SK-N-SH treated with all-trans-retinoic acid at 6 μM for 48 hours (cell line): ENCODE measurements at regions not wholly inside any gene's neighbourhood (a gene's known extent, or its start where the extent isn't known, plus 50 kb on each side); places are given as distances from the start of the nearest gene placed in this dataset.

Experiments
- ATAC-seq: fragments of 200-7000 bp; cut with Tn5 transposase; 3 replicates; pipeline ENCODE4 v1.9.1; 2020; ENCODE audit warnings: mild to moderate bottlenecking, moderate library complexity
- ARNTL ChIP-seq: fragments of 450-650 bp; formaldehyde crosslinking; IDR thresholded peaks from 2 replicates; pipeline ENCODE4 v1.5.0; 2020; ENCODE audit warnings: low read depth, mild to moderate bottlenecking, moderate library complexity, borderline replicate concordance
- BACH2 ChIP-seq: fragments of 250-450 bp; sonication (Bioruptor Pico); IDR thresholded peaks from 2 replicates; pipeline ENCODE4 v1.9.0; 2021; ENCODE audit warnings: mild to moderate bottlenecking, borderline replicate concordance
- CREB5 ChIP-seq: fragments of 250-450 bp; sonication (Bioruptor Pico); IDR thresholded peaks from 2 replicates; pipeline ENCODE4 v1.5.1; 2020; ENCODE audit warnings: low read depth, mild to moderate bottlenecking, moderate library complexity
- CSDC2 ChIP-seq: fragments of 250-450 bp; sonication (Bioruptor Pico); IDR thresholded peaks from 2 replicates; pipeline ENCODE4 v1.5.0; 2020; ENCODE audit warnings: mild to moderate bottlenecking, moderate library complexity
- CSRNP3 ChIP-seq: fragments of 250-450 bp; sonication (Bioruptor Pico); IDR thresholded peaks from 2 replicates; pipeline ENCODE4 v1.5.1; 2021; ENCODE audit warnings: mild to moderate bottlenecking, moderate library complexity
- ESRRG ChIP-seq: fragments of 250-450 bp; sonication (Bioruptor Pico); IDR thresholded peaks from 2 replicates; pipeline ENCODE4 v1.6.1; 2021; ENCODE audit warnings: mild to moderate bottlenecking
- OSR1 ChIP-seq: fragments of 250-450 bp; sonication (Bioruptor Pico); IDR thresholded peaks from 2 replicates; pipeline ENCODE4 v1.8.0; 2022; ENCODE audit warnings: moderate library complexity, mild to moderate bottlenecking, inconsistent platforms
- PATZ1 ChIP-seq: fragments of 250-450 bp; sonication (Bioruptor Pico); IDR thresholded peaks from 2 replicates; pipeline ENCODE4 v1.8.0; 2020; ENCODE audit warnings: mild to moderate bottlenecking, moderate library complexity, borderline replicate concordance
- POU6F1 ChIP-seq: fragments of 250-450 bp; sonication (Bioruptor Pico); IDR thresholded peaks from 2 replicates; pipeline ENCODE4 v1.8.0; 2021; ENCODE audit warnings: low read depth, mild to moderate bottlenecking, moderate library complexity, borderline replicate concordance
- PPARA ChIP-seq: fragments of 250-450 bp; sonication (Bioruptor Pico); IDR thresholded peaks from 2 replicates; pipeline ENCODE4 v1.5.0; 2020; ENCODE audit warnings: mild to moderate bottlenecking, borderline replicate concordance
- RARB ChIP-seq: fragments of 250-450 bp; sonication (Bioruptor Pico); IDR thresholded peaks from 2 replicates; pipeline ENCODE4 v1.8.0; 2021; ENCODE audit warnings: mild to moderate bottlenecking, moderate library complexity
- SNAI2 ChIP-seq: fragments of 250-450 bp; sonication (Bioruptor Pico); IDR thresholded peaks from 2 replicates; pipeline ENCODE4 v1.5.0; 2020; ENCODE audit warnings: mild to moderate bottlenecking, moderate library complexity
- TOX ChIP-seq: fragments of 250-450 bp; sonication (Bioruptor Pico); IDR thresholded peaks from 2 replicates; pipeline ENCODE4 v1.8.0; 2021; ENCODE audit warnings: mild to moderate bottlenecking, moderate library complexity, borderline replicate concordance
- ZC3H10 ChIP-seq: fragments of 250-450 bp; sonication (Bioruptor Pico); IDR thresholded peaks from 2 replicates; pipeline ENCODE4 v1.5.1; 2021; ENCODE audit warnings: mild to moderate bottlenecking, moderate library complexity
- ZFP3 ChIP-seq: fragments of 250-450 bp; sonication (Bioruptor Pico); IDR thresholded peaks from 2 replicates; pipeline ENCODE4 v1.5.0; 2020; ENCODE audit warnings: mild to moderate bottlenecking, moderate library complexity
- ZFP30 ChIP-seq: fragments of 450-650 bp; formaldehyde crosslinking; IDR thresholded peaks from 2 replicates; pipeline ENCODE4 v1.5.0; 2022; ENCODE audit warnings: mild to moderate bottlenecking, moderate library complexity
- ZNF565 ChIP-seq: fragments of 450-650 bp; formaldehyde crosslinking; conservative IDR thresholded peaks from 2 replicates; pipeline ENCODE4 v1.5.0; 2020; ENCODE audit warnings: low read depth, mild to moderate bottlenecking, moderate library complexity
- TF ChIP-seq, protein P1 (sequence below): fragments of 250-450 bp; sonication (Bioruptor Pico); IDR thresholded peaks from 2 replicates; pipeline ENCODE4 v1.5.0; 2020; ENCODE audit warnings: mild to moderate bottlenecking, moderate library complexity

DNA sequence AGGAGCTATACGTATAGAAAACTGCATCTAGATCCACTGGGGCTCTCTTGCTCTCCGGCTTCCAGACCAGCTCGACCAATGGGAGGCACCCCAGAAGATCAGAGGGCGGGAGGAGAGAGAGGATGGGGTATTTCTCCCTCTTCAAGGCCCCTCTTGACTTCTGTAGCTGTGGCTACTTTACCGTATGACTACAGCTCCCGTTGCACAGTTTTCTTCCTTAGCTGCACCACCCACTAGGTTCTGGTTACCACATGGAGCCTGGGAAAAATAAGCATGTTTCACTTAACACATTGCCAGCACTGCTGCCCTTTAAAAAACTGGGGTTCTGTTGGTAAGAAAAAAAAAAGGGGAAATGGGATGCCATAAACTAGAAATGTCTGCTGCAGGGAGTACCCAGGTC lies 214.4 kb downstream of the TBX5 start (continued):
- no peak for TF ChIP-seq ZNF565 (CRISPR knock-in tag)

DNA sequence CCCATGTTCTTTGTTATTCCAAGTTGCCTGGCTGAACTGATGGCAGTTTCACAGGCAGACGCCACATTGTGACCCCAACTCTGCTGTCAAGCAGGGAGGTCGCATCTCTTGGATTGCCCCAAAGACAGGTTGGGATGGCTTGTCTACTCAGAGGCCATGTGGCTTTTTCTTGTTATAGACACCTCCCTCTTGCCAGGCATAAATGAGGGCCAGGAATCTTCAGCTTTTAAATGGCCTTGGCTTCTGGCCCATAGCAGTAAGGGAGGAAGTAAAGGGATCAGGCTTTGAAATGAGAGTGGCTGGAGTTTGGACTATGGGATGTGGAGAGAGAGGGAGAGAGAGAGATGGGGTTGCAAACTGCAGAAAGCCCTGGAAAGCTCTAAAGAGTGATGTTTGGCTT lies 215.0 kb downstream of the TBX5 start:
- ATAC-seq = no peak
- TF ChIP-seq ESRRG (CRISPR knock-in tag) = no peak
- TF ChIP-seq ZFP30 (CRISPR knock-in tag) = no peak
- no peak for TF ChIP-seq POU6F1 (CRISPR knock-in tag)
- no peak for TF ChIP-seq SNAI2 (CRISPR knock-in tag)
- TF ChIP-seq TOX (CRISPR knock-in tag) = no peak
- no peak for TF ChIP-seq PPARA (CRISPR knock-in tag)
- TF ChIP-seq CSDC2 (CRISPR knock-in tag) = no peak
- no peak for TF ChIP-seq RARB (CRISPR knock-in tag)
- no peak for TF ChIP-seq ARNTL (CRISPR knock-in tag)
- TF ChIP-seq, protein P1, sequence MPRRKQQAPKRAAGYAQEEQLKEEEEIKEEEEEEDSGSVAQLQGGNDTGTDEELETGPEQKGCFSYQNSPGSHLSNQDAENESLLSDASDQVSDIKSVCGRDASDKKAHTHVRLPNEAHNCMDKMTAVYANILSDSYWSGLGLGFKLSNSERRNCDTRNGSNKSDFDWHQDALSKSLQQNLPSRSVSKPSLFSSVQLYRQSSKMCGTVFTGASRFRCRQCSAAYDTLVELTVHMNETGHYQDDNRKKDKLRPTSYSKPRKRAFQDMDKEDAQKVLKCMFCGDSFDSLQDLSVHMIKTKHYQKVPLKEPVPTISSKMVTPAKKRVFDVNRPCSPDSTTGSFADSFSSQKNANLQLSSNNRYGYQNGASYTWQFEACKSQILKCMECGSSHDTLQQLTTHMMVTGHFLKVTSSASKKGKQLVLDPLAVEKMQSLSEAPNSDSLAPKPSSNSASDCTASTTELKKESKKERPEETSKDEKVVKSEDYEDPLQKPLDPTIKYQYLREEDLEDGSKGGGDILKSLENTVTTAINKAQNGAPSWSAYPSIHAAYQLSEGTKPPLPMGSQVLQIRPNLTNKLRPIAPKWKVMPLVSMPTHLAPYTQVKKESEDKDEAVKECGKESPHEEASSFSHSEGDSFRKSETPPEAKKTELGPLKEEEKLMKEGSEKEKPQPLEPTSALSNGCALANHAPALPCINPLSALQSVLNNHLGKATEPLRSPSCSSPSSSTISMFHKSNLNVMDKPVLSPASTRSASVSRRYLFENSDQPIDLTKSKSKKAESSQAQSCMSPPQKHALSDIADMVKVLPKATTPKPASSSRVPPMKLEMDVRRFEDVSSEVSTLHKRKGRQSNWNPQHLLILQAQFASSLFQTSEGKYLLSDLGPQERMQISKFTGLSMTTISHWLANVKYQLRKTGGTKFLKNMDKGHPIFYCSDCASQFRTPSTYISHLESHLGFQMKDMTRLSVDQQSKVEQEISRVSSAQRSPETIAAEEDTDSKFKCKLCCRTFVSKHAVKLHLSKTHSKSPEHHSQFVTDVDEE (CRISPR knock-in tag) = no peak
- TF ChIP-seq ZFP3 (CRISPR knock-in tag) = no peak
- no peak for TF ChIP-seq BACH2 (CRISPR knock-in tag)
- TF ChIP-seq ZC3H10 (CRISPR knock-in tag) = no peak

DNA sequence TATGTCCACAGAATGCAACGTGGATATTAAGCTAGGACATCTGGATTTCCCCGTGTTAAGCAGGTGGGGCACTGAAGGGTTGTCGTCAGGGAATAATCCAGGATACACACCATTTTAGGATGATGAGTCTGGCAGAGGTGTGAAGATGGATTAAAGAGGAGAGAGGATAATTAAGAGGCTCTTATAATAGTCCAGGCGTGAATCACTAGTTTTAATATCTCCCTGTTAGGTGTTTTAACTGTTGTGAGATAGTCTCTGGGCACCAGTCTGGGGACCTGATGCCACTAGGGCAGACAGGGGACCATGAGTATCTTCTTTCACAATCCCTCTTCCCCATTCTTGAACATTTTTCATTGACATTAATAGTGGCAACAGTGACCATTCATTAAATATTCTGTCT lies 216.7 kb downstream of the TBX5 start:
- no peak for ATAC-seq
- TF ChIP-seq CSRNP3 (no peak), ZC3H10 (CRISPR knock-in tag) (no peak), SNAI2 (CRISPR knock-in tag) (no peak), PATZ1 (CRISPR knock-in tag) (no peak), POU6F1 (CRISPR knock-in tag) (no peak), ZFP30 (CRISPR knock-in tag) (no peak), TOX (CRISPR knock-in tag) (no peak), CREB5 (CRISPR knock-in tag) (no peak), OSR1 (CRISPR knock-in tag) (no peak), BACH2 (CRISPR knock-in tag) (no peak), RARB (CRISPR knock-in tag) (no peak), ZFP3 (CRISPR knock-in tag) (no peak), ESRRG (CRISPR knock-in tag) (no peak)
